Esophagus muscularis mucosa (tissue), 3 donors: ENCODE measurements at regions not wholly inside any gene's neighbourhood (a gene's known extent, or its start where the extent isn't known, plus 50 kb on each side); places are given as distances from the start of the nearest gene placed in this dataset.

ENCODE experiments used
- CTCF ChIP-seq, 3 experiments: fragments of 200-600 bp in 2 of 3; fragments of 450-650 bp in 1 of 3; sonication (generic) in 2 of 3; IDR thresholded peaks; one replicate each; pipeline ENCODE4 v1.5.1; 2017 to 2019; ENCODE audit warnings: antibody characterized with exemption in 3 of 3, mild to moderate bottlenecking in 2 of 3, moderate library complexity in 1 of 3
- EP300 ChIP-seq: sonication (generic); formaldehyde crosslinking; IDR thresholded peaks from one replicate; pipeline ENCODE4 v1.6.1; 2017; ENCODE audit warnings: antibody characterized with exemption

DNA sequence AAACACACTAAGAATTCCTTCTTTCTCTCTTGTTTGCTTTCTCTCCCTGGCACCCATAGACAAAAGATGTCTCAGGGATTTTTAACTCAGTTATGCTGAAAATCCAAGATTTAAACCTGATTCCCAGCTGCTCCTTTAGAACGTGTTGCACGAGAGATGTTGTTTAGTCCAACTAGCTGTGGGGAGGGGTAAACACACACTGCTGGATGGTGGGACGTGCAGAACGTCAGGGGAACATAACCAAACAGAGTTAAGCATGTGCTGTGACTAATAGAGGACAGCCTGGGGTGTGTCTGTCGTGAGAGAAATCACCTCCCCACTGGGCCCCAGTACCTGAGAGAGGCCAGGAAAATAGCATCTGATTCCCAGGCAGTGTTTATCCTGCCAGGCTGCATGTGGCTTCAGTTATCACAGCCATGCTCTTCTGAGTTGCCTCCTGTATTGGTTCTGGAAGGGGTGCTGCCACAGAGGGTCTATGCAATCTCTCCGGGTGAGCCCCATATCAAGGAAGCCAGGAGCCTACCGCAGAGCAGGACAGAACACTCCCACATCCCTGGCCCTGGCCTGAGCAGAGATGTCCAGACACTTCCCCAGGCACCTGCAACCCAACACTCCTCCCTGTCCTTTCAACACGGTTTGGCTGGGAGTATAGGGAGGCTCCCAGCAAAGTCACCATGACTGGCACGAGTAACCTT lies 112.7 kb upstream of the EGLN3 start:
- no peak for TF ChIP-seq EP300
- no peak for TF ChIP-seq CTCF (IDR thresholded peaks at IDR 0.05)
